ENCODE measurements at regions not wholly inside any gene's neighbourhood (a gene's known extent, or its start where the extent isn't known, plus 50 kb on each side); places are given as distances from the start of the nearest gene placed in this dataset.

DNA sequence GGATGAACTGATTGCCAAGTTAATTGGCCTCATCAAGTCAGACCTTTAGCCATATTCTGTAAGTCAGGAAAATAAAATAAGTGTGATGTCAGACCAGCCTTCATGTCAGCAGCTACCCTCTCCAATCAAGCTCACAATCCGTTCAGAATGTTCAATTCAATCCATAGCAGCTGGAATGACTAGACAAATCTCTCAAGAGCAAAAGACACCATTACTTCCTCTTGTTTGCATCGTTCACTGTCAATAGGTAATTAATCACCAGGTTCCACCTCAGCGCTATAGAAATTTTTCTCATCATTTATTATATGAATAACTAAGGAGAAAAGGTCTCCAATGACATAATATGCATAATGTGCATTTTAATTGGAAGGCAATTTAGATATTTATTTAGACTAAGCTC lies 321.0 kb upstream of the GRIA3 start:
- TF ChIP-seq POLR2A (IDR thresholded peaks at IDR 0.05): no peak
- TF ChIP-seq, protein P1, sequence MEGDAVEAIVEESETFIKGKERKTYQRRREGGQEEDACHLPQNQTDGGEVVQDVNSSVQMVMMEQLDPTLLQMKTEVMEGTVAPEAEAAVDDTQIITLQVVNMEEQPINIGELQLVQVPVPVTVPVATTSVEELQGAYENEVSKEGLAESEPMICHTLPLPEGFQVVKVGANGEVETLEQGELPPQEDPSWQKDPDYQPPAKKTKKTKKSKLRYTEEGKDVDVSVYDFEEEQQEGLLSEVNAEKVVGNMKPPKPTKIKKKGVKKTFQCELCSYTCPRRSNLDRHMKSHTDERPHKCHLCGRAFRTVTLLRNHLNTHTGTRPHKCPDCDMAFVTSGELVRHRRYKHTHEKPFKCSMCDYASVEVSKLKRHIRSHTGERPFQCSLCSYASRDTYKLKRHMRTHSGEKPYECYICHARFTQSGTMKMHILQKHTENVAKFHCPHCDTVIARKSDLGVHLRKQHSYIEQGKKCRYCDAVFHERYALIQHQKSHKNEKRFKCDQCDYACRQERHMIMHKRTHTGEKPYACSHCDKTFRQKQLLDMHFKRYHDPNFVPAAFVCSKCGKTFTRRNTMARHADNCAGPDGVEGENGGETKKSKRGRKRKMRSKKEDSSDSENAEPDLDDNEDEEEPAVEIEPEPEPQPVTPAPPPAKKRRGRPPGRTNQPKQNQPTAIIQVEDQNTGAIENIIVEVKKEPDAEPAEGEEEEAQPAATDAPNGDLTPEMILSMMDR (IDR thresholded peaks at IDR 0.05): no peak

Data from testis (tissue), 2 donors.